Activated CD8-positive, alpha-beta T cell treated with anti-CD3 and anti-CD28 coated beads, Interleukin-2, amount 10 ng/mL, durations not matched to agents 7 days and 5 days (primary cell): ENCODE measurements at regions not wholly inside any gene's neighbourhood (a gene's known extent, or its start where the extent isn't known, plus 50 kb on each side); places are given as distances from the start of the nearest gene placed in this dataset.

Experiments
- ATAC-seq: fragments of 150-1000 bp; cut with Tn5 transposase; one replicate; pipeline ENCODE4 v1.10.0; 2021; ENCODE audit warnings: moderate library complexity
- CTCF ChIA-PET: fragments of 350-600 bp; sonication (Branson Sonifier 250); formaldehyde crosslinking; loops from one replicate; lab custom pipeline; 2021; ENCODE audit warnings: antibody characterized with exemption; lab: Charles Lee
- POLR2A ChIA-PET: fragments of 350-600 bp; sonication (Branson Sonifier 250); formaldehyde crosslinking; loops from one replicate; lab custom pipeline; 2021; ENCODE audit warnings: antibody characterized with exemption; lab: Charles Lee
- DNase-seq: peaks from one replicate; pipeline ENCODE4 v3.0.0-alpha.2; 2020
- H3K27ac Mint-ChIP-seq: one replicate; pipeline ENCODE4 v1.8.0; 2021; ENCODE audit warnings: mild to moderate bottlenecking, mixed read lengths
- H3K27me3 Mint-ChIP-seq: one replicate; pipeline ENCODE4 v1.8.0; 2021; ENCODE audit warnings: low read depth, mixed read lengths
- H3K36me3 Mint-ChIP-seq: one replicate; pipeline ENCODE4 v1.8.0; 2021; ENCODE audit warnings: low read depth, mixed read lengths
- H3K4me1 Mint-ChIP-seq: one replicate; pipeline ENCODE4 v1.8.0; 2021; ENCODE audit warnings: low read depth, mixed read lengths
- H3K4me3 Mint-ChIP-seq: one replicate; pipeline ENCODE4 v1.8.0; 2021; ENCODE audit warnings: mild to moderate bottlenecking, mixed read lengths
- H3K9me3 Mint-ChIP-seq: one replicate; pipeline ENCODE4 v1.8.0; 2022; ENCODE audit warnings: mixed read lengths; ENCODE audit not compliant: insufficient read depth

GRCh38 chr6:80720824-80721223 is 614.4 kb downstream of the BCKDHB start:
- no peaks in the 10 kb centered on the region for H3K27me3 Mint-ChIP-seq
- no peaks in the 10 kb centered on the region for H3K36me3 Mint-ChIP-seq

GRCh38 chr6:80714513-80714912 is 608.0 kb downstream of the BCKDHB start:
- DNase-seq (no peak), ATAC-seq (no peak)
- Mint-ChIP-seq H3K4me3 (no peak overlapping the region), H3K36me3 (no peaks in the 10 kb centered on the region), H3K4me1 (no peaks in the 10 kb centered on the region), H3K27ac (no peak overlapping the region), H3K27me3 (no peaks in the 10 kb centered on the region), H3K9me3 (no peaks in the 10 kb centered on the region)
- ChIA-PET CTCF (interaction anchor here (1.2 kb wide), 1 partner anchor 12 kb away, joined by 3 read pairs; no protein-coding TSS in a partner anchor), POLR2A (no interaction called here)

More at GRCh38 chr6:80720824-80721223, 614.4 kb downstream of the BCKDHB start:
- ATAC-seq (no peak), DNase-seq (no peak)
- no peaks in the 10 kb centered on the region for H3K4me1 Mint-ChIP-seq
- ChIA-PET POLR2A (no interaction called here), CTCF (no interaction called here)
- no peak overlapping the region for H3K4me3 Mint-ChIP-seq
- H3K9me3 Mint-ChIP-seq, result no peaks in the 10 kb centered on the region
- no peak overlapping the region for H3K27ac Mint-ChIP-seq

- Mint-ChIP-seq H3K36me3 (no peaks in the 10 kb centered on the region), H3K27me3 (no peaks in the 10 kb centered on the region), H3K4me1 (no peaks in the 10 kb centered on the region), H3K27ac (no peak overlapping the region), H3K4me3 (no peak overlapping the region), H3K9me3 (peaks cover 8% of the 10 kb centered on the region)
- CTCF ChIA-PET, result no interaction called here
- DNase-seq, result no peak
- ATAC-seq, result no peak
- POLR2A ChIA-PET, result no interaction called here
Observed at GRCh38 chr6:80698459-80698858, 592.0 kb downstream of the BCKDHB start.

GRCh38 chr6:80696268-80696667 is 589.8 kb downstream of the BCKDHB start:
- no peaks in the 10 kb centered on the region for H3K4me1 Mint-ChIP-seq
- peaks cover 8% of the 10 kb centered on the region for H3K9me3 Mint-ChIP-seq
- no peak for ATAC-seq
- no peak for DNase-seq
- ChIA-PET POLR2A (no interaction called here), CTCF (no interaction called here)
- H3K36me3 Mint-ChIP-seq, result no peaks in the 10 kb centered on the region
- H3K27me3 Mint-ChIP-seq, result no peaks in the 10 kb centered on the region
- no peak overlapping the region for H3K27ac Mint-ChIP-seq
- no peak overlapping the region for H3K4me3 Mint-ChIP-seq

- Mint-ChIP-seq H3K9me3 (peaks cover 14% of the 10 kb centered on the region), H3K4me3 (no peak overlapping the region), H3K27ac (no peak overlapping the region), H3K4me1 (peaks cover 3% of the 10 kb centered on the region), H3K27me3 (no peaks in the 10 kb centered on the region), H3K36me3 (no peaks in the 10 kb centered on the region)
- POLR2A ChIA-PET, result no interaction called here
- ATAC-seq (no peak), DNase-seq (no peak)
- CTCF ChIA-PET, result no interaction called here
Observed at GRCh38 chr6:80690551-80691131, 584.2 kb downstream of the BCKDHB start.

- CTCF ChIA-PET, result no interaction called here
- Mint-ChIP-seq H3K4me1 (peaks cover 3% of the 10 kb centered on the region), H3K36me3 (no peaks in the 10 kb centered on the region), H3K9me3 (peaks cover 13% of the 10 kb centered on the region), H3K27ac (no peak overlapping the region), H3K4me3 (peak overlapping the region; percentile 2), H3K27me3 (no peaks in the 10 kb centered on the region)
- no peak for DNase-seq
- POLR2A ChIA-PET, result no interaction called here
- ATAC-seq, result no peak
Observed at GRCh38 chr6:80689716-80690395, 583.4 kb downstream of the BCKDHB start.

GRCh38 chr6:80679992-80680391 is 573.5 kb downstream of the BCKDHB start:
- no peak for DNase-seq
- Mint-ChIP-seq H3K4me1 (no peaks in the 10 kb centered on the region), H3K36me3 (no peaks in the 10 kb centered on the region)

GRCh38 chr6:80676386-80676785 is 569.9 kb downstream of the BCKDHB start:
- Mint-ChIP-seq H3K9me3 (no peaks in the 10 kb centered on the region), H3K4me3 (no peak overlapping the region), H3K27me3 (no peaks in the 10 kb centered on the region), H3K4me1 (no peaks in the 10 kb centered on the region), H3K36me3 (no peaks in the 10 kb centered on the region), H3K27ac (no peak overlapping the region)
- ChIA-PET CTCF (no interaction called here), POLR2A (no interaction called here)
- no peak for DNase-seq
- no peak for ATAC-seq

More at GRCh38 chr6:80679992-80680391, 573.5 kb downstream of the BCKDHB start:
- Mint-ChIP-seq H3K9me3 (no peaks in the 10 kb centered on the region), H3K27ac (no peak overlapping the region), H3K27me3 (no peaks in the 10 kb centered on the region), H3K4me3 (no peak overlapping the region)
- CTCF ChIA-PET, result no interaction called here
- POLR2A ChIA-PET, result no interaction called here
- ATAC-seq, result no peak

GRCh38 chr6:80674669-80675068 is 568.2 kb downstream of the BCKDHB start:
- H3K9me3 Mint-ChIP-seq, result no peaks in the 10 kb centered on the region
- H3K4me1 Mint-ChIP-seq, result no peaks in the 10 kb centered on the region
- POLR2A ChIA-PET, result no interaction called here
- CTCF ChIA-PET, result no interaction called here
- H3K27ac Mint-ChIP-seq, result no peak overlapping the region
- DNase-seq (no peak), ATAC-seq (no peak)
- no peaks in the 10 kb centered on the region for H3K27me3 Mint-ChIP-seq
- no peak overlapping the region for H3K4me3 Mint-ChIP-seq
- H3K36me3 Mint-ChIP-seq, result no peaks in the 10 kb centered on the region

GRCh38 chr6:80673367-80673766 is 566.9 kb downstream of the BCKDHB start:
- H3K9me3 Mint-ChIP-seq, result no peaks in the 10 kb centered on the region
- DNase-seq (no peak), ATAC-seq (no peak)
- H3K36me3 Mint-ChIP-seq, result no peaks in the 10 kb centered on the region
- H3K4me1 Mint-ChIP-seq, result no peaks in the 10 kb centered on the region
- H3K4me3 Mint-ChIP-seq, result no peak overlapping the region
- ChIA-PET POLR2A (no interaction called here), CTCF (no interaction called here)
- no peaks in the 10 kb centered on the region for H3K27me3 Mint-ChIP-seq
- H3K27ac Mint-ChIP-seq, result no peak overlapping the region

- no peaks in the 10 kb centered on the region for H3K27me3 Mint-ChIP-seq
- POLR2A ChIA-PET, result no interaction called here
Observed at GRCh38 chr6:80667006-80667405, 560.5 kb downstream of the BCKDHB start.

GRCh38 chr6:80658926-80659325 is 552.5 kb downstream of the BCKDHB start:
- Mint-ChIP-seq H3K4me3 (no peak overlapping the region), H3K36me3 (no peaks in the 10 kb centered on the region), H3K27me3 (no peaks in the 10 kb centered on the region), H3K4me1 (no peaks in the 10 kb centered on the region), H3K9me3 (no peaks in the 10 kb centered on the region), H3K27ac (no peak overlapping the region)
- ChIA-PET POLR2A (no interaction called here), CTCF (no interaction called here)
- ATAC-seq, result no peak
- DNase-seq, result no peak

More at GRCh38 chr6:80667006-80667405, 560.5 kb downstream of the BCKDHB start:
- CTCF ChIA-PET, result no interaction called here
- ATAC-seq (no peak), DNase-seq (no peak)
- Mint-ChIP-seq H3K9me3 (no peaks in the 10 kb centered on the region), H3K27ac (no peak overlapping the region), H3K4me3 (no peak overlapping the region), H3K36me3 (no peaks in the 10 kb centered on the region), H3K4me1 (no peaks in the 10 kb centered on the region)
